ENCODE measurements at regions not wholly inside any gene's neighbourhood (a gene's known extent, or its start where the extent isn't known, plus 50 kb on each side); places are given as distances from the start of the nearest gene placed in this dataset.

DNA sequence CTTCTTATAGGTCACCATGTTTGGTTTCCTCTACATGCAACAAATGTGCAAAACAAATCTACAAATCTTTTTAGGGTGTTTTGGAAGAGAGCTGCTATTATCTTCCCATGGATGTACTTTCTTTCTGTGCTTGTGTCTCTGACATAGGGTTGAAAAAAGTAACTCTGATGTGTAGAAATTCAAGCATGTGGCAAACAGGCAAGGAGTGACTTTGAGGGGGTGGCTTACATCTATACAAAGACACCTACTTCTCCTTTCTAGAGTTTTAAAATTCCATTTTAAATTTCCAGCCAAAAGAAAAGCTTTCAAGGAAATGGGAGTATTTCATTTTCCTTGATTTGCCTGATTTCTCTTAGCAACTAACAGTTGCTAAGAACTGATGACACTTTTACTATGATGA is 904.8 kb upstream of the CELF4 start:
- DNase-seq (ENCODE audit: low read depth, low spot score), result no peak
- H3K9me3 ChIP-seq (replicated peaks; ENCODE audit: control insufficient read depth, insufficient read depth, low read length), result peaks cover 3% of the 10 kb centered on the region
- intact Hi-C loops (cut with micrococcal nuclease) (no loop called here), dilution Hi-C loops (cut with MboI; ENCODE audit: extremely low pct_ligation_motif_present, low sequenced_read_pairs) (no loop called here)
- POLR2A ChIA-PET, result no interaction called here
- no TSS peak for BruUV-seq (replicated peaks)
- no peak overlapping the region for H3K4me2 ChIP-seq (ENCODE audit: insufficient read depth, low read length)
- no peak overlapping the region for H2AFZ ChIP-seq (ENCODE audit: low read depth, low read length)
- no peaks in the 10 kb centered on the region for H3K36me3 ChIP-seq (ENCODE audit: control insufficient read depth in 2 of 2, extremely low read depth in 1 of 2, insufficient read depth in 2 of 2, low read length in 2 of 2)
- no peak for FAIRE-seq
- CTCF ChIA-PET, result no interaction called here
- H3K9ac ChIP-seq (replicated peaks; ENCODE audit: extremely low read depth, insufficient read depth, low read length), result no peak overlapping the region
- no peaks in the 10 kb centered on the region for H3K27me3 ChIP-seq (ENCODE audit: control insufficient read depth in 2 of 2, insufficient read depth in 2 of 2, low read length in 2 of 2)
- no peaks in the 10 kb centered on the region for H3K4me1 ChIP-seq (ENCODE audit: control insufficient read depth, extremely low read depth, insufficient read depth, low read length)
- H3K9me1 ChIP-seq (replicated peaks; ENCODE audit: control insufficient read depth, extremely low read depth, insufficient read depth, low read length), result no peaks in the 10 kb centered on the region
- H3K4me3 ChIP-seq (replicated peaks in 1 of 3; ENCODE audit: insufficient read depth in 1 of 3, low read depth in 1 of 3, low read length in 3 of 3), result no peak overlapping the region
- H3K27ac ChIP-seq (ENCODE audit: insufficient read depth, low read depth, low read length), result no peak overlapping the region
- no peaks in the 10 kb centered on the region for H4K20me1 ChIP-seq (replicated peaks; ENCODE audit: control insufficient read depth, extremely low read depth, insufficient read depth, low read length)
- TF ChIP-seq, protein P1, sequence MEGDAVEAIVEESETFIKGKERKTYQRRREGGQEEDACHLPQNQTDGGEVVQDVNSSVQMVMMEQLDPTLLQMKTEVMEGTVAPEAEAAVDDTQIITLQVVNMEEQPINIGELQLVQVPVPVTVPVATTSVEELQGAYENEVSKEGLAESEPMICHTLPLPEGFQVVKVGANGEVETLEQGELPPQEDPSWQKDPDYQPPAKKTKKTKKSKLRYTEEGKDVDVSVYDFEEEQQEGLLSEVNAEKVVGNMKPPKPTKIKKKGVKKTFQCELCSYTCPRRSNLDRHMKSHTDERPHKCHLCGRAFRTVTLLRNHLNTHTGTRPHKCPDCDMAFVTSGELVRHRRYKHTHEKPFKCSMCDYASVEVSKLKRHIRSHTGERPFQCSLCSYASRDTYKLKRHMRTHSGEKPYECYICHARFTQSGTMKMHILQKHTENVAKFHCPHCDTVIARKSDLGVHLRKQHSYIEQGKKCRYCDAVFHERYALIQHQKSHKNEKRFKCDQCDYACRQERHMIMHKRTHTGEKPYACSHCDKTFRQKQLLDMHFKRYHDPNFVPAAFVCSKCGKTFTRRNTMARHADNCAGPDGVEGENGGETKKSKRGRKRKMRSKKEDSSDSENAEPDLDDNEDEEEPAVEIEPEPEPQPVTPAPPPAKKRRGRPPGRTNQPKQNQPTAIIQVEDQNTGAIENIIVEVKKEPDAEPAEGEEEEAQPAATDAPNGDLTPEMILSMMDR (IDR thresholded peaks at IDR 0.05; ENCODE audit: extremely low read depth in 1 of 2, insufficient read depth in 1 of 2, low read depth in 1 of 2, low read length in 2 of 2), result no peak
- TF ChIP-seq JUN (IDR thresholded peaks at IDR 0.05; ENCODE audit: borderline replicate concordance, insufficient read depth, insufficient read length, low read depth) (no peak), MYC (IDR thresholded peaks at IDR 0.05; ENCODE audit: low read depth, low read length) (no peak), POLR2AphosphoS5 (IDR thresholded peaks at IDR 0.05; ENCODE audit: insufficient read depth, low read depth, low read length) (no peak), GATA2 (IDR thresholded peaks at IDR 0.05; ENCODE audit: insufficient read depth, insufficient read length, low read depth, low read length) (no peak), FOS (IDR thresholded peaks at IDR 0.05; ENCODE audit: borderline replicate concordance, insufficient read depth, low read length) (no peak), EZH2 (IDR thresholded peaks at IDR 0.05; ENCODE audit: borderline replicate concordance, low read depth, low read length, severe bottlenecking) (no peak), POLR2A (IDR thresholded peaks at IDR 0.05; ENCODE audit: low read depth, low read length) (no peak)
- TF ChIP-seq, protein P2, sequence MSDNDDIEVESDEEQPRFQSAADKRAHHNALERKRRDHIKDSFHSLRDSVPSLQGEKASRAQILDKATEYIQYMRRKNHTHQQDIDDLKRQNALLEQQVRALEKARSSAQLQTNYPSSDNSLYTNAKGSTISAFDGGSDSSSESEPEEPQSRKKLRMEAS (IDR thresholded peaks at IDR 0.05; ENCODE audit: insufficient read depth, insufficient read length), result no peak
- no peaks in the 10 kb centered on the region for H3K79me2 ChIP-seq (ENCODE audit: control insufficient read depth, insufficient read depth, low read length)

Data from endothelial cell of umbilical vein (primary cell).